GM12878 (cell line): ENCODE measurements at regions not wholly inside any gene's neighbourhood (a gene's known extent, or its start where the extent isn't known, plus 50 kb on each side); places are given as distances from the start of the nearest gene placed in this dataset.

Experiments used
- ATAC-seq: fragments of 200-7000 bp; cut with Tn5 transposase; 3 replicates; pipeline ENCODE4 v1.9.1; 2020; ENCODE audit warnings: mild to moderate bottlenecking, moderate library complexity
- BruUV-seq: library from RNA; stranded (reverse); fragments of 400-500 nt; replicated peaks from 2 replicates; lab custom pipeline; 2021; lab: Mats Ljungman, UMichigan
- CTCF ChIA-PET: fragments of 300-600 bp; sonication (Branson Sonifier 250); formaldehyde crosslinking; extraction: SDS; loops from one replicate; lab custom pipeline; 2021; ENCODE audit warnings: inconsistent platforms; lab: Yijun Ruan, JAX
- POLR2A ChIA-PET: fragments of 350-600 bp; formaldehyde crosslinking; extraction: SDS; loops from one replicate; lab custom pipeline; 2021; ENCODE audit warnings: inconsistent platforms; lab: Charles Lee
- RAD21 ChIA-PET: fragments of 300-600 bp; sonication (Branson Sonifier 250); formaldehyde crosslinking; loops from one replicate; lab custom pipeline; 2023; ENCODE audit warnings: antibody characterized with exemption; ENCODE audit not compliant: unreplicated experiment; lab: Charles Lee
- SMC1A ChIA-PET: fragments of 300-600 bp; sonication (Branson Sonifier 250); formaldehyde crosslinking; loops from one replicate; lab custom pipeline; 2023; ENCODE audit not compliant: unreplicated experiment, uncharacterized antibody; lab: Charles Lee
- DNase-seq: peaks from one replicate; pipeline ENCODE4 v3.0.0-alpha.2; 2011; ENCODE audit warnings: low read depth, low spot score
- FAIRE-seq: peaks from 3 replicates; lab custom pipeline; 2011; peaks lifted over from hg19 to GRCh38; lab: Jason Lieb, UNC
- H2AFZ ChIP-seq: 2 replicates; pipeline ENCODE4 v1.6.0; 2011; ENCODE audit warnings: low read depth, low read length, control low read depth; ENCODE audit not compliant: control insufficient read depth
- H3K27ac ChIP-seq: 2 replicates; pipeline ENCODE4 v1.5.1; 2011; ENCODE audit warnings: control low read depth; ENCODE audit not compliant: control insufficient read depth, insufficient read depth
- H3K27me3 ChIP-seq, 2 experiments: replicated peaks in 1 of 2; 2 replicates each; pipeline versions ENCODE4 v1.6.0 to v1.6.1; 2011; ENCODE audit warnings: low read length in 1 of 2; ENCODE audit not compliant: control insufficient read depth in 2 of 2, insufficient read depth in 2 of 2
- H3K36me3 ChIP-seq, 2 experiments: 2 replicates each; pipeline ENCODE4 v1.5.1; 2011; ENCODE audit warnings: low read length in 1 of 2; ENCODE audit not compliant: control insufficient read depth in 2 of 2, insufficient read depth in 2 of 2
- H3K4me1 ChIP-seq: 2 replicates; pipeline ENCODE4 v1.6.1; 2011; ENCODE audit warnings: mild to moderate bottlenecking, low read length, moderate library complexity, mixed read lengths; ENCODE audit not compliant: control insufficient read depth, insufficient read depth
- H3K4me2 ChIP-seq: 2 replicates; pipeline ENCODE4 v1.6.0; 2011; ENCODE audit warnings: control low read depth; ENCODE audit not compliant: control insufficient read depth, insufficient read depth
- H3K4me3 ChIP-seq: fragments of 200-600 bp; sonication (generic); 2 replicates; pipeline ENCODE4 v1.5.1; 2016
- H3K79me2 ChIP-seq: 2 replicates; pipeline ENCODE4 v1.6.0; 2011; ENCODE audit warnings: low read length; ENCODE audit not compliant: control insufficient read depth, insufficient read depth
- H3K9ac ChIP-seq: 2 replicates; pipeline ENCODE4 v1.8.0; 2011; ENCODE audit warnings: low read length, control low read depth, mixed read lengths; ENCODE audit not compliant: control insufficient read depth, insufficient read depth
- H3K9me3 ChIP-seq: replicated peaks from 3 replicates; pipeline ENCODE4 v1.5.1; 2011; ENCODE audit warnings: mild to moderate bottlenecking, low read length; ENCODE audit not compliant: control insufficient read depth, insufficient read depth
- H4K20me1 ChIP-seq: 2 replicates; pipeline ENCODE4 v1.6.0; 2011; ENCODE audit not compliant: control insufficient read depth, insufficient read depth
- BACH1 ChIP-seq: fragments of 450-650 bp; IDR thresholded peaks from 2 replicates; pipeline ENCODE4 v1.6.1; 2017; ENCODE audit warnings: mild to moderate bottlenecking, borderline replicate concordance
- BMI1 ChIP-seq: fragments of 450-650 bp; IDR thresholded peaks from 2 replicates; pipeline ENCODE4 v1.6.1; 2016; ENCODE audit warnings: mild to moderate bottlenecking, moderate library complexity, borderline replicate concordance
- GATAD2B ChIP-seq: fragments of 450-650 bp; conservative IDR thresholded peaks from 2 replicates; pipeline ENCODE4 v1.6.1; 2017; ENCODE audit warnings: low read depth, mild to moderate bottlenecking, moderate library complexity
- MLLT1 ChIP-seq: fragments of 450-650 bp; IDR thresholded peaks from 2 replicates; pipeline ENCODE4 v1.6.1; 2016; ENCODE audit warnings: mild to moderate bottlenecking
- NR2C1 ChIP-seq: fragments of 450-650 bp; IDR thresholded peaks from 2 replicates; pipeline ENCODE4 v1.6.1; 2017; ENCODE audit warnings: antibody characterized with exemption, mild to moderate bottlenecking, moderate library complexity
- NR2C2 ChIP-seq: IDR thresholded peaks from 2 replicates; pipeline ENCODE4 v1.6.1; 2011; ENCODE audit warnings: borderline replicate concordance, low read depth; ENCODE audit not compliant: control insufficient read depth, insufficient read length
- RFX5 ChIP-seq: IDR thresholded peaks from 2 replicates; pipeline ENCODE4 v1.6.1; 2011; ENCODE audit warnings: low read depth, low read length, improper control_type of control experiment
- SIN3A ChIP-seq: IDR thresholded peaks from 2 replicates; pipeline ENCODE4 v1.6.1; 2012; ENCODE audit warnings: low read depth, low read length, improper control_type of control experiment
- SRF ChIP-seq, 2 experiments: IDR thresholded peaks; 2 replicates each; pipeline ENCODE4 v1.6.1; 2011; ENCODE audit warnings: low read depth in 2 of 2, low read length in 2 of 2, mild to moderate bottlenecking in 1 of 2, moderate library complexity in 1 of 2
- TCF7 ChIP-seq: IDR thresholded peaks from 2 replicates; pipeline ENCODE4 v1.6.1; 2014; ENCODE audit warnings: antibody characterized with exemption, borderline replicate concordance
- YY1 ChIP-seq: IDR thresholded peaks from 2 replicates; pipeline ENCODE4 v1.6.1; 2011; ENCODE audit warnings: low read depth, mild to moderate bottlenecking, low read length
- ZNF207 ChIP-seq: fragments of 450-650 bp; IDR thresholded peaks from 2 replicates; pipeline ENCODE4 v1.6.1; 2014; ENCODE audit warnings: antibody characterized with exemption, mild to moderate bottlenecking, borderline replicate concordance
- WGBS: methylation state at CpG from one replicate; pipeline ENCODE4 v1.1.6; 2016; ENCODE audit warnings: low lambda C conversion rate; ENCODE audit not compliant: insufficient replicate concordance, insufficient coverage; ENCODE audit errors: missing lambda C conversion rate; 5-methylcytosine and 5-hydroxymethylcytosine counted together
- in situ Hi-C: fragments of 300-500 bp; cut with MboI; formaldehyde crosslinking; loops from 9 replicates; pipeline ENCODE4 v1.14.3; 2018; ENCODE audit warnings: mixed read lengths
- intact Hi-C: fragments of 100-400 bp; cut with micrococcal nuclease; formaldehyde crosslinking; loops from one replicate; pipeline ENCODE4 v1.14.2; 2022; ENCODE audit not compliant: unreplicated experiment

GRCh38 chr9:102779356-102779755, 215.8 kb upstream of the CYLC2 start:
- in situ Hi-C loops = no loop called here
- ATAC-seq = no peak

GRCh38 chr9:102778746-102779145, 216.4 kb upstream of the CYLC2 start:
- SMC1A ChIA-PET = no interaction called here
- H3K4me3 ChIP-seq = no peak overlapping the region
- TF ChIP-seq TCF7 (no peak), NR2C2 (no peak), SIN3A (no peak), YY1 (no peak), GATAD2B (no peak), NR2C1 (no peak), MLLT1 (no peak), RFX5 (no peak)
- ATAC-seq (no peak), DNase-seq (no peak), FAIRE-seq (no peak)
- no peak overlapping the region for H3K4me2 ChIP-seq
- H2AFZ ChIP-seq = no peak overlapping the region
- no peaks in the 10 kb centered on the region for H4K20me1 ChIP-seq
- no peaks in the 10 kb centered on the region for H3K79me2 ChIP-seq
- no peaks in the 10 kb centered on the region for H3K36me3 ChIP-seq
- no peaks in the 10 kb centered on the region for H3K9me3 ChIP-seq
- in situ Hi-C loops = no loop called here
- no TSS peak for BruUV-seq
- H3K27ac ChIP-seq = no peak overlapping the region
- intact Hi-C loops = no loop called here
- H3K9ac ChIP-seq = no peak overlapping the region
- CTCF ChIA-PET = no interaction called here
- WGBS = 5% methylated on average over 4 of the region's 4 CpGs
- no peaks in the 10 kb centered on the region for H3K4me1 ChIP-seq
- H3K27me3 ChIP-seq = no peaks in the 10 kb centered on the region
- POLR2A ChIA-PET = no interaction called here
- RAD21 ChIA-PET = no interaction called here

More at GRCh38 chr9:102779356-102779755, 215.8 kb upstream of the CYLC2 start:
- no peak overlapping the region for H3K9ac ChIP-seq
- no peaks in the 10 kb centered on the region for H3K9me3 ChIP-seq
- intact Hi-C loops = no loop called here
- no peak overlapping the region for H2AFZ ChIP-seq
- no peak for TF ChIP-seq ZNF207
- no peak for TF ChIP-seq BMI1
- TF ChIP-seq SRF (IDR thresholded peaks at IDR 0.05; ENCODE audit: low read depth in 2 of 2, low read length in 2 of 2) = no peak
- TF ChIP-seq BACH1 = no peak
- no peaks in the 10 kb centered on the region for H3K36me3 ChIP-seq
- POLR2A ChIA-PET = interaction anchor here (0.7 kb wide), 1 partner anchor 324 kb away, joined by 3 read pairs; no protein-coding TSS in a partner anchor
- CTCF ChIA-PET = no interaction called here
- no TSS peak for BruUV-seq
- H4K20me1 ChIP-seq = no peaks in the 10 kb centered on the region
- no peaks in the 10 kb centered on the region for H3K27me3 ChIP-seq
- H3K79me2 ChIP-seq = no peaks in the 10 kb centered on the region
- no peak for FAIRE-seq
- SMC1A ChIA-PET = no interaction called here
- no peak overlapping the region for H3K27ac ChIP-seq
- RAD21 ChIA-PET = no interaction called here
- no peak overlapping the region for H3K4me3 ChIP-seq
- H3K4me2 ChIP-seq = no peak overlapping the region
- DNase-seq = no peak
- H3K4me1 ChIP-seq = no peaks in the 10 kb centered on the region
